B cell (primary cell): ENCODE measurements at regions not wholly inside any gene's neighbourhood (a gene's known extent, or its start where the extent isn't known, plus 50 kb on each side); places are given as distances from the start of the nearest gene placed in this dataset.

Source experiments
- ATAC-seq: fragments of 200-7000 bp; cut with Tn5 transposase; one replicate; pipeline ENCODE4 v1.10.0; 2021; ENCODE audit warnings: low read depth, mild to moderate bottlenecking, moderate number of reproducible peaks, moderate library complexity
- CTCF ChIA-PET: fragments of 350-600 bp; sonication (Branson Sonifier 250); formaldehyde crosslinking; loops from one replicate; lab custom pipeline; 2021; ENCODE audit warnings: antibody characterized with exemption, inconsistent platforms; lab: Charles Lee
- POLR2A ChIA-PET: fragments of 350-600 bp; sonication (Branson Sonifier 250); formaldehyde crosslinking; loops from one replicate; lab custom pipeline; 2021; ENCODE audit warnings: antibody characterized with exemption; lab: Charles Lee
- DNase-seq: peaks from one replicate; pipeline ENCODE4 v3.0.0; 2013
- H2AFZ ChIP-seq: 2 replicates; pipeline ENCODE4 v1.6.1; 2012; ENCODE audit warnings: mild to moderate bottlenecking, low read depth, low read length; ENCODE audit not compliant: insufficient read depth, poor library complexity, severe bottlenecking
- H3K27ac ChIP-seq, 2 donors: 1 replicate in 1 of 2; 2 replicates in 1 of 2; pipeline ENCODE4 v1.5.1; 2012 to 2013; ENCODE audit warnings: low read length in 2 of 2, mild to moderate bottlenecking in 2 of 2, moderate library complexity in 1 of 2
- H3K27me3 ChIP-seq, 4 experiments: fragments of 200-600 bp in 1 of 4; sonication (generic) in 1 of 4; replicated peaks in 1 of 4; 1 replicate in 2 of 4; 2 replicates in 2 of 4; pipeline versions ENCODE4 v1.6.1 to v1.7.0; 2013 to 2016; ENCODE audit warnings: low read length in 3 of 4, mild to moderate bottlenecking in 2 of 4, mixed read lengths in 1 of 4, moderate library complexity in 1 of 4; ENCODE audit not compliant: insufficient read depth in 4 of 4, control insufficient read depth in 3 of 4; ENCODE audit errors: control extremely low read depth in 1 of 4
- H3K36me3 ChIP-seq, 2 experiments: replicated peaks in 1 of 2; 1 replicate in 1 of 2; 2 replicates in 1 of 2; pipeline versions ENCODE4 v1.6.1 to v1.7.1; 2013; ENCODE audit warnings: low read length in 1 of 2; ENCODE audit not compliant: insufficient read depth in 2 of 2, control insufficient read depth in 1 of 2; ENCODE audit errors: control extremely low read depth in 1 of 2, extremely low read depth in 1 of 2
- H3K4me1 ChIP-seq, 2 donors: fragments of 200-600 bp in 1 of 2; sonication (generic) in 1 of 2; 1 replicate in 1 of 2; 2 replicates in 1 of 2; pipeline versions ENCODE4 v1.5.1 to v1.6.1; 2013 to 2017; ENCODE audit warnings: low read length in 2 of 2; ENCODE audit not compliant: control insufficient read depth in 2 of 2, insufficient read depth in 2 of 2
- H3K4me2 ChIP-seq: replicated peaks from 2 replicates; pipeline ENCODE3; 2012; ENCODE audit warnings: mild to moderate bottlenecking, low read depth, low read length; ENCODE audit not compliant: poor library complexity, severe bottlenecking
- H3K4me3 ChIP-seq, 5 experiments: fragments of 200-600 bp in 1 of 5; sonication (generic) in 1 of 5; 1 replicate in 3 of 5; 2 replicates in 2 of 5; pipeline versions ENCODE4 v1.5.1 to v1.7.0; 2011 to 2016; ENCODE audit warnings: low read length in 4 of 5, mild to moderate bottlenecking in 4 of 5, low read depth in 2 of 5, control low read depth in 1 of 5, moderate library complexity in 1 of 5; ENCODE audit not compliant: insufficient read depth in 1 of 5; ENCODE audit errors: control extremely low read depth in 1 of 5, extremely low read depth in 1 of 5
- H3K79me2 ChIP-seq: fragments of 200-600 bp; sonication (generic); one replicate; pipeline ENCODE4 v1.6.0; 2016; ENCODE audit warnings: low read length; ENCODE audit not compliant: control insufficient read depth, insufficient read depth
- H3K9ac ChIP-seq: fragments of 200-600 bp; sonication (generic); 2 replicates; pipeline ENCODE4 v1.6.1; 2017; ENCODE audit warnings: mild to moderate bottlenecking, low read length, moderate library complexity
- H3K9me3 ChIP-seq, 3 donors: one replicate each; pipeline versions ENCODE4 v1.6.1 to v1.7.1; 2013; ENCODE audit warnings: low read length in 2 of 3; ENCODE audit not compliant: control insufficient read depth in 2 of 3, insufficient read depth in 1 of 3; ENCODE audit errors: control extremely low read depth in 1 of 3
- H4K20me1 ChIP-seq: 2 replicates; pipeline ENCODE4 v1.6.0; 2012; ENCODE audit warnings: mild to moderate bottlenecking, low read length; ENCODE audit not compliant: insufficient read depth, control insufficient read depth, poor library complexity, severe bottlenecking
- H3K27ac Mint-ChIP-seq: one replicate; pipeline ENCODE4 v1.8.0; 2021; ENCODE audit warnings: mixed read lengths
- H3K27me3 Mint-ChIP-seq: one replicate; pipeline ENCODE4 v1.8.0; 2021; ENCODE audit warnings: mixed read lengths
- H3K4me1 Mint-ChIP-seq: one replicate; pipeline ENCODE4 v1.8.0; 2021; ENCODE audit warnings: mixed read lengths
- H3K4me3 Mint-ChIP-seq: one replicate; pipeline ENCODE4 v1.8.0; 2021; ENCODE audit warnings: mixed read lengths
- H3K9me3 Mint-ChIP-seq: one replicate; pipeline ENCODE4 v1.8.0; 2022; ENCODE audit warnings: mixed read lengths; ENCODE audit not compliant: insufficient read depth
- EZH2 ChIP-seq: IDR thresholded peaks from 2 replicates; pipeline ENCODE4 v1.6.1; 2012; ENCODE audit warnings: borderline replicate concordance, low read depth, mild to moderate bottlenecking, moderate library complexity, low read length; ENCODE audit not compliant: insufficient read depth, poor library complexity, severe bottlenecking
- WGBS: methylation state at CpG from one replicate; pipeline ENCODE4 v1.1.5; 2013; ENCODE audit warnings: missing lambda C conversion rate; ENCODE audit not compliant: insufficient coverage; 5-methylcytosine and 5-hydroxymethylcytosine counted together
- intact Hi-C: fragments of 100-400 bp; cut with micrococcal nuclease; formaldehyde crosslinking; loops from one replicate; pipeline ENCODE4 v1.10.0; 2022
- TF ChIP-seq, protein P1 (sequence below): fragments of 200-600 bp; IDR thresholded peaks from one replicate; pipeline ENCODE4 v1.8.0; 2022; ENCODE audit warnings: antibody characterized with exemption, mild to moderate bottlenecking

DNA sequence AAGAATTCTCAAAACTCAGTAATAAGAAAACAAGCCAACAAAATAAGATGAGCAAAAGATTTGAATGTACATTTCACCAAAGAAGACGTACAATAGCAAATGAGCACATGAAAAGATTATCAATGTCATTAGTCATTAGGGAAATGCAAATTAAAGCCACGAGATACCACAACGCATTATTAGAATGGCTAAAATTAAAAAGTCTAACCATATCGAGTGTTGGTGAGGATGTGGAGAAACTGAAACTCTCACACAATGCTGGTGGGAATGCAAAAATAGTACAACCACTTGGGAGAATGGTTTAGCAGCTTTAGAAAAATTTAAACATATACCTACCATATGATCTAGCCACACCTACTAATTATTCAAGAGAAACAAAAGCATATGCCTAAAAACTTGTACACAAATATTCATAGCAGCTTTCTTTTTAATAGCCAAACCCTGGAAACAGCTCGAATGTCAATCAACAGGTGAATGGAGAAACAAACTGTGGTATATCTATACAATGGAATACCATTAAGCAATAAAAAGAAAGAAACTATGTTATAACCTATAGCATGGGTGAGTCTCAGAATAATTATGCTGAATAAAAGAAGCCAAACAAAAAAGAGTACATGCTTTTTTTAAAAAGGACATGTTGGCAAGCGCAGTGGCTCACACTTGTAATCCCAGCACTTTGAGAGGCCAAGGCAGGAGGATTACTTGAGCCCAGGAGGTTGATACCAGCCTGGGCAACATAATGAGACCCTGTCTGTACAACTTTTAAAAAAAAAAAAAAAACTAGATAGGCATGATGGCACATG lies 103.6 kb downstream of the LITAF start:
- no peak for ATAC-seq
- TF ChIP-seq EZH2: no peak
- TF ChIP-seq, protein P1, sequence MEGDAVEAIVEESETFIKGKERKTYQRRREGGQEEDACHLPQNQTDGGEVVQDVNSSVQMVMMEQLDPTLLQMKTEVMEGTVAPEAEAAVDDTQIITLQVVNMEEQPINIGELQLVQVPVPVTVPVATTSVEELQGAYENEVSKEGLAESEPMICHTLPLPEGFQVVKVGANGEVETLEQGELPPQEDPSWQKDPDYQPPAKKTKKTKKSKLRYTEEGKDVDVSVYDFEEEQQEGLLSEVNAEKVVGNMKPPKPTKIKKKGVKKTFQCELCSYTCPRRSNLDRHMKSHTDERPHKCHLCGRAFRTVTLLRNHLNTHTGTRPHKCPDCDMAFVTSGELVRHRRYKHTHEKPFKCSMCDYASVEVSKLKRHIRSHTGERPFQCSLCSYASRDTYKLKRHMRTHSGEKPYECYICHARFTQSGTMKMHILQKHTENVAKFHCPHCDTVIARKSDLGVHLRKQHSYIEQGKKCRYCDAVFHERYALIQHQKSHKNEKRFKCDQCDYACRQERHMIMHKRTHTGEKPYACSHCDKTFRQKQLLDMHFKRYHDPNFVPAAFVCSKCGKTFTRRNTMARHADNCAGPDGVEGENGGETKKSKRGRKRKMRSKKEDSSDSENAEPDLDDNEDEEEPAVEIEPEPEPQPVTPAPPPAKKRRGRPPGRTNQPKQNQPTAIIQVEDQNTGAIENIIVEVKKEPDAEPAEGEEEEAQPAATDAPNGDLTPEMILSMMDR: no peak

DNA sequence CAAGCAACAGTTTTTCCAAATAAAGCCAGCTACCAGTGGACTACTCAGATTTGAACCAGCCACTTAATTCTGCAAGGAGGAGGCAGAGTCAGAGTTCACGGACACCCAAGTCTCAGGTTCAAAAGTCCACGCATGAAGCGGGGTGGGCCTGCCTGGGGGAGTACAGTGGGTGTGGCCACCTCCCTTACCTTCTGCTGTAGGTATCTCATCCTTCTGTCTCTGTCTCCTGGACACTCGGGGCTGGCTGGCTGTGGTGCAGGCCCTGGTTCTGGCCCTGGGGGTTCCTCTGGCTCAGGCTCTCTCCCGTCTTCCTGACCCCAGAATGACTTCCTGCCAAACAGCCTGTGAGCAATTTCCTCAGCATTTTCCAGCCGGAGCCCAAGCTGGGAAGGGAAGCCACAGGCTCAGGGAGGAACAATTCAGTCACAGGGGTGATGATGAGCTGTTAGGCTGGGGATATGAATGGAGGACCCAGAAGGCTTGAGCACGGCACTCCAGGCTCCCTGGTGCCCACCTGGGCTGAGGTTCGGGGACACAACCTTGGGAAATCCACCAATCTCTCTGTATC lies 101.9 kb downstream of the LITAF start:
- Histone ChIP-seq H3K4me2 (no peak overlapping the region), H3K4me3 (no peak overlapping the region), H2AFZ (no peak overlapping the region), H3K27ac (no peak overlapping the region), H3K4me1 (no peaks in the 10 kb centered on the region), H3K36me3 (peaks cover 0 to 3% of the 10 kb centered on the region in 2 experiments), H3K79me2 (no peaks in the 10 kb centered on the region), H3K9ac (no peak overlapping the region), H3K9me3 (peaks cover 8 to 37% (median 22%) of the 10 kb centered on the region in 3 donors), H3K27me3 (no peaks in the 10 kb centered on the region), H4K20me1 (no peaks in the 10 kb centered on the region)
- Mint-ChIP-seq H3K4me3 (no peak overlapping the region), H3K27me3 (no peaks in the 10 kb centered on the region), H3K4me1 (no peaks in the 10 kb centered on the region), H3K9me3 (peaks cover 18% of the 10 kb centered on the region), H3K27ac (no peak overlapping the region)
- intact Hi-C loops: loop anchor here (10.0 kb wide), 1 partner anchor 50 kb away; no protein-coding TSS in a partner anchor
- DNase-seq: no peak
- TF ChIP-seq EZH2: no peak
- TF ChIP-seq, protein P1: no peak
- ChIA-PET CTCF (no interaction called here), POLR2A (no interaction called here)
- no peak for ATAC-seq
- WGBS: 81% methylated on average over 7 of the region's 8 CpGs

More for the DNA sequence above, 103.6 kb downstream of the LITAF start:
- Histone ChIP-seq H3K4me3 (no peak overlapping the region), H3K36me3 (peaks cover 0 to 3% of the 10 kb centered on the region in 2 experiments), H3K79me2 (no peaks in the 10 kb centered on the region), H3K27ac (no peak overlapping the region), H4K20me1 (no peaks in the 10 kb centered on the region), H3K4me2 (no peak overlapping the region), H3K9me3 (peaks cover 8 to 42% (median 22%) of the 10 kb centered on the region in 3 donors), H2AFZ (no peak overlapping the region), H3K27me3 (no peaks in the 10 kb centered on the region), H3K9ac (no peak overlapping the region), H3K4me1 (no peaks in the 10 kb centered on the region)
- no peak overlapping the region for H3K4me3 Mint-ChIP-seq
- intact Hi-C loops: loop anchor here (10.0 kb wide), 1 partner anchor 48 kb away; no protein-coding TSS in a partner anchor
- 88% methylated on average over 1 of the region's 6 CpGs for WGBS
- ChIA-PET CTCF (interaction anchor here (2.2 kb wide), 1 partner anchor 49 kb away, joined by 5 read pairs; no protein-coding TSS in a partner anchor), POLR2A (interaction anchor here (0.7 kb wide), 1 partner anchor 66 kb away, joined by 6 read pairs; no protein-coding TSS in a partner anchor)
- no peak overlapping the region for H3K27ac Mint-ChIP-seq
- peaks cover 19% of the 10 kb centered on the region for H3K9me3 Mint-ChIP-seq
- no peaks in the 10 kb centered on the region for H3K27me3 Mint-ChIP-seq
- no peaks in the 10 kb centered on the region for H3K4me1 Mint-ChIP-seq
- DNase-seq: no peak
